PC-9 (cell line): ENCODE measurements at regions not wholly inside any gene's neighbourhood (a gene's known extent, or its start where the extent isn't known, plus 50 kb on each side); places are given as distances from the start of the nearest gene placed in this dataset.
"Not testable (repeated sequence)": the region's sequence is repeated elsewhere in the genome, so short reads cannot be mapped to it uniquely, and the experiment has no call there.

ENCODE experiments used
- BruUV-seq: library from RNA; stranded (reverse); fragments of 400-500 nt; replicated peaks from 2 replicates; lab custom pipeline; 2021; lab: Mats Ljungman, UMichigan
- CTCF ChIA-PET: fragments of 300-600 bp; sonication (Branson Sonifier 250); formaldehyde crosslinking; loops from one replicate; lab custom pipeline; 2022; ENCODE audit warnings: antibody characterized with exemption; lab: Charles Lee
- POLR2A ChIA-PET: fragments of 300-600 bp; sonication (Branson Sonifier 250); formaldehyde crosslinking; loops from one replicate; lab custom pipeline; 2022; ENCODE audit warnings: antibody characterized with exemption; ENCODE audit not compliant: unreplicated experiment; lab: Charles Lee
- DNase-seq, 2 experiments: peaks; one replicate each; pipeline versions ENCODE4 v3.0.0 to v3.0.0-alpha.2; 2015 to 2022; ENCODE audit warnings: mixed read lengths in 1 of 2
- H2AFZ ChIP-seq: fragments of 200-600 bp; sonication (generic); 2 replicates; pipeline ENCODE4 v1.8.1; 2017; ENCODE audit warnings: antibody characterized with exemption
- H3F3A ChIP-seq: fragments of 200-600 bp; sonication (generic); 2 replicates; pipeline ENCODE4 v1.8.1; 2017; ENCODE audit warnings: antibody characterized with exemption, mild to moderate bottlenecking, low read depth; ENCODE audit not compliant: insufficient read depth
- H3K27ac ChIP-seq: fragments of 200-600 bp; sonication (generic); 2 replicates; pipeline ENCODE4 v1.6.1; 2016; ENCODE audit warnings: mixed run types
- H3K27me3 ChIP-seq: fragments of 200-600 bp; sonication (generic); 2 replicates; pipeline ENCODE4 v1.6.1; 2016; ENCODE audit warnings: low read depth, mixed run types; ENCODE audit not compliant: insufficient read depth
- H3K36me3 ChIP-seq: fragments of 200-600 bp; sonication (generic); 2 replicates; pipeline ENCODE4 v1.6.1; 2016; ENCODE audit warnings: low read depth, mixed run types
- H3K4me1 ChIP-seq: fragments of 200-600 bp; sonication (generic); replicated peaks from 2 replicates; pipeline ENCODE4 v1.6.1; 2016; ENCODE audit warnings: mixed run types; ENCODE audit not compliant: insufficient read depth
- H3K4me2 ChIP-seq: fragments of 200-600 bp; sonication (generic); 2 replicates; pipeline ENCODE4 v1.6.1; 2017; ENCODE audit warnings: mixed run types
- H3K4me3 ChIP-seq: fragments of 200-600 bp; sonication (generic); 2 replicates; pipeline ENCODE4 v1.6.1; 2016; ENCODE audit warnings: mixed run types
- H3K79me2 ChIP-seq: fragments of 200-600 bp; sonication (generic); 2 replicates; pipeline ENCODE4 v1.6.1; 2017; ENCODE audit warnings: low read depth, mixed run types
- H3K9me2 ChIP-seq: fragments of 200-600 bp; sonication (generic); 2 replicates; pipeline ENCODE4 v1.8.1; 2017; ENCODE audit warnings: mild to moderate bottlenecking; ENCODE audit not compliant: insufficient read depth
- H3K9me3 ChIP-seq: fragments of 200-600 bp; sonication (generic); 2 replicates; pipeline ENCODE4 v1.8.1; 2016; ENCODE audit warnings: low read depth; ENCODE audit not compliant: insufficient read depth
- H4K20me1 ChIP-seq: fragments of 200-600 bp; sonication (generic); 2 replicates; pipeline ENCODE4 v1.8.1; 2017; ENCODE audit not compliant: insufficient read depth
- CTCF ChIP-seq: fragments of 200-600 bp; sonication (generic); conservative IDR thresholded peaks from 2 replicates; pipeline ENCODE4 v1.6.1; 2017; ENCODE audit warnings: mixed run types, antibody characterized with exemption, mild to moderate bottlenecking, moderate library complexity
- EZH2 ChIP-seq: fragments of 200-600 bp; sonication (generic); IDR thresholded peaks from 2 replicates; pipeline ENCODE4 v1.8.0; 2017; ENCODE audit warnings: antibody characterized with exemption, low read depth
- intact Hi-C: fragments of 100-400 bp; cut with micrococcal nuclease; formaldehyde crosslinking; loops from one replicate; pipeline ENCODE4 v1.10.0; 2022; ENCODE audit not compliant: unreplicated experiment

- no peak overlapping the region for H3K4me2 ChIP-seq
- no TSS peak for BruUV-seq
- no peaks in the 10 kb centered on the region for H3K27me3 ChIP-seq
- no peaks in the 10 kb centered on the region for H3K4me1 ChIP-seq
- no peaks in the 10 kb centered on the region for H3K36me3 ChIP-seq
- no peaks in the 10 kb centered on the region for H3K79me2 ChIP-seq
- no peak for DNase-seq
- no peaks in the 10 kb centered on the region for H4K20me1 ChIP-seq
- H3K27ac ChIP-seq, result no peak overlapping the region
- intact Hi-C loops, result no loop called here
- TF ChIP-seq CTCF, result no peak
- TF ChIP-seq EZH2, result no peak
- no peak overlapping the region for H3K4me3 ChIP-seq
- H2AFZ ChIP-seq, result no peak overlapping the region
- peaks cover 6% of the 10 kb centered on the region; the same call in 1 of the 2 replicates for H3K9me3 ChIP-seq
- POLR2A ChIA-PET, result no interaction called here
- no peaks in the 10 kb centered on the region for H3F3A ChIP-seq
- peaks cover 8% of the 10 kb centered on the region; the same call in 1 of the 2 replicates for H3K9me2 ChIP-seq
- CTCF ChIA-PET, result no interaction called here
These were observed 245.7 kb downstream of the ADCYAP1 start for GRCh38 chr18:1150344-1150743.

- POLR2A ChIA-PET, H3K27ac ChIP-seq, H3K79me2 ChIP-seq, H3F3A ChIP-seq, H3K4me3 ChIP-seq, BruUV-seq, H3K9me3 ChIP-seq, H3K4me2 ChIP-seq, H4K20me1 ChIP-seq, H3K4me1 ChIP-seq, H2AFZ ChIP-seq, intact Hi-C loops, CTCF ChIA-PET, H3K36me3 ChIP-seq, DNase-seq, H3K9me2 ChIP-seq, H3K27me3 ChIP-seq: not testable (repeated sequence)
These were observed 248.3 kb downstream of the ADCYAP1 start for GRCh38 chr18:1152958-1153357.

GRCh38 chr18:1173593-1173992 is 268.9 kb downstream of the ADCYAP1 start:
- ChIA-PET CTCF (no interaction called here), POLR2A (no interaction called here)
- no peaks in the 10 kb centered on the region for H3K79me2 ChIP-seq
- no peaks in the 10 kb centered on the region for H3K36me3 ChIP-seq
- no peaks in the 10 kb centered on the region for H3K27me3 ChIP-seq
- no peaks in the 10 kb centered on the region for H3K9me3 ChIP-seq
- no peaks in the 10 kb centered on the region for H3K4me1 ChIP-seq
- no peak overlapping the region for H3K27ac ChIP-seq
- H3K4me2 ChIP-seq, result no peak overlapping the region
- no peak overlapping the region for H3K4me3 ChIP-seq
- H2AFZ ChIP-seq, result no peak overlapping the region
- no peak for TF ChIP-seq EZH2
- TF ChIP-seq CTCF, result no peak
- DNase-seq, result no peak
- H4K20me1 ChIP-seq, result no peaks in the 10 kb centered on the region
- H3F3A ChIP-seq, result no peaks in the 10 kb centered on the region
- no peaks in the 10 kb centered on the region for H3K9me2 ChIP-seq
- BruUV-seq, result no TSS peak
- intact Hi-C loops, result no loop called here

GRCh38 chr18:1177232-1177631 is 272.6 kb downstream of the ADCYAP1 start:
- Histone ChIP-seq H3K27me3 (no peaks in the 10 kb centered on the region), H3K36me3 (no peaks in the 10 kb centered on the region), H3F3A (no peaks in the 10 kb centered on the region), H3K79me2 (no peaks in the 10 kb centered on the region), H3K4me2 (no peak overlapping the region), H3K4me1 (no peaks in the 10 kb centered on the region), H2AFZ (no peak overlapping the region), H4K20me1 (no peaks in the 10 kb centered on the region), H3K4me3 (no peak overlapping the region), H3K27ac (no peak overlapping the region), H3K9me3 (0 out of 2 replicates have a peak, but pooled peaks cover 10% of the 10 kb centered on the region), H3K9me2 (no peaks in the 10 kb centered on the region)
- no peak for DNase-seq
- POLR2A ChIA-PET, result no interaction called here
- no TSS peak for BruUV-seq
- CTCF ChIA-PET, result no interaction called here
- intact Hi-C loops, result no loop called here
- TF ChIP-seq CTCF, result no peak
- no peak for TF ChIP-seq EZH2
